ENCODE measurements at regions not wholly inside any gene's neighbourhood (a gene's known extent, or its start where the extent isn't known, plus 50 kb on each side); places are given as distances from the start of the nearest gene placed in this dataset.

DNA sequence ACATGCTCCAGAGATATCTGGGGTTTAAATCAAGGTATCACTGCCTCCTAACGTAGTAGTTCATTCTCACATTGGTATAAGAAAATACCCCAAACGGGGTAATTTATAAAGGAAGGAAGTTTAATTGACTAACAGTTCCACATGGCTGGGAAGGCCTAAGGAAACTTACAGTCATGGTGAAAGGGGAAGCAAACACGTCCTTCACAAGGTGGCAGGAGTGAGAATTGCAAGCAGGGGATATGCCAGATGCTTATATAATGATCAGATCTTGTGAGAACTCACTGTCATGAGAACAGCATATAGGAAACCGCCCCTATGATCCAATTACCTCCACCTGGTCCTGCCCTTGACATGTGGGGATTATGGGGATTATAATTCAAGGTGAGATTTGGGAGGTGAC is 1280.2 kb upstream of the C9orf72 start:
- TF ChIP-seq, protein P1, sequence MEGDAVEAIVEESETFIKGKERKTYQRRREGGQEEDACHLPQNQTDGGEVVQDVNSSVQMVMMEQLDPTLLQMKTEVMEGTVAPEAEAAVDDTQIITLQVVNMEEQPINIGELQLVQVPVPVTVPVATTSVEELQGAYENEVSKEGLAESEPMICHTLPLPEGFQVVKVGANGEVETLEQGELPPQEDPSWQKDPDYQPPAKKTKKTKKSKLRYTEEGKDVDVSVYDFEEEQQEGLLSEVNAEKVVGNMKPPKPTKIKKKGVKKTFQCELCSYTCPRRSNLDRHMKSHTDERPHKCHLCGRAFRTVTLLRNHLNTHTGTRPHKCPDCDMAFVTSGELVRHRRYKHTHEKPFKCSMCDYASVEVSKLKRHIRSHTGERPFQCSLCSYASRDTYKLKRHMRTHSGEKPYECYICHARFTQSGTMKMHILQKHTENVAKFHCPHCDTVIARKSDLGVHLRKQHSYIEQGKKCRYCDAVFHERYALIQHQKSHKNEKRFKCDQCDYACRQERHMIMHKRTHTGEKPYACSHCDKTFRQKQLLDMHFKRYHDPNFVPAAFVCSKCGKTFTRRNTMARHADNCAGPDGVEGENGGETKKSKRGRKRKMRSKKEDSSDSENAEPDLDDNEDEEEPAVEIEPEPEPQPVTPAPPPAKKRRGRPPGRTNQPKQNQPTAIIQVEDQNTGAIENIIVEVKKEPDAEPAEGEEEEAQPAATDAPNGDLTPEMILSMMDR (optimal IDR thresholded peaks at IDR 0.05 in 1 of 3, IDR thresholded peaks at IDR 0.05 in 1 of 3, conservative IDR thresholded peaks at IDR 0.05 in 1 of 3; ENCODE audit: extremely low read depth in 1 of 3, insufficient read depth in 2 of 3, low read length in 3 of 3) = peak in 2 of 3 experiments; percentile 2 to 6
- TF ChIP-seq EZH2 (IDR thresholded peaks at IDR 0.05; ENCODE audit: low read length) = no peak

All from keratinocyte (primary cell).